ENCODE measurements at regions not wholly inside any gene's neighbourhood (a gene's known extent, or its start where the extent isn't known, plus 50 kb on each side); places are given as distances from the start of the nearest gene placed in this dataset.

DNA sequence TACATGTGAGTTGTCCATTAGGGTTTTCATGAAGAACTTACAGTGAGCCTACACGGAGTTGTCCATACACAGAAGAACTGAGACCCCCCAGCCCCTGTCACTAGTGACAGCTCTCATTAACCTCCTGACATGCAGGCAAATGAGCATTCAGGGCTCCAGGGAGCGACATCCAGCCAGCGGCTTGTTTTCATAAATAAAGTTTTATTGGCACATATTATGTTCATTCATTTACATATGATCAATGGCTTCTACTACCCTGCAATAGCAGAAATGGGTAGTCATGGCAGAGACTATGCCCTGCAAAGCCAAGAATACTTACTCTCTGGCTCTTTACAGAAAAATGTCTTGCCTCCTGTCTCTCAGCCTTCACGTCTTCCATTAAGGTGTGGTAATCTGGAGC lies 553.5 kb downstream of the EDEM1 start:
- H3K27ac ChIP-seq, result no peak overlapping the region
- TF ChIP-seq EP300 (IDR thresholded peaks at IDR 0.05), result no peak
- TF ChIP-seq, protein P1, sequence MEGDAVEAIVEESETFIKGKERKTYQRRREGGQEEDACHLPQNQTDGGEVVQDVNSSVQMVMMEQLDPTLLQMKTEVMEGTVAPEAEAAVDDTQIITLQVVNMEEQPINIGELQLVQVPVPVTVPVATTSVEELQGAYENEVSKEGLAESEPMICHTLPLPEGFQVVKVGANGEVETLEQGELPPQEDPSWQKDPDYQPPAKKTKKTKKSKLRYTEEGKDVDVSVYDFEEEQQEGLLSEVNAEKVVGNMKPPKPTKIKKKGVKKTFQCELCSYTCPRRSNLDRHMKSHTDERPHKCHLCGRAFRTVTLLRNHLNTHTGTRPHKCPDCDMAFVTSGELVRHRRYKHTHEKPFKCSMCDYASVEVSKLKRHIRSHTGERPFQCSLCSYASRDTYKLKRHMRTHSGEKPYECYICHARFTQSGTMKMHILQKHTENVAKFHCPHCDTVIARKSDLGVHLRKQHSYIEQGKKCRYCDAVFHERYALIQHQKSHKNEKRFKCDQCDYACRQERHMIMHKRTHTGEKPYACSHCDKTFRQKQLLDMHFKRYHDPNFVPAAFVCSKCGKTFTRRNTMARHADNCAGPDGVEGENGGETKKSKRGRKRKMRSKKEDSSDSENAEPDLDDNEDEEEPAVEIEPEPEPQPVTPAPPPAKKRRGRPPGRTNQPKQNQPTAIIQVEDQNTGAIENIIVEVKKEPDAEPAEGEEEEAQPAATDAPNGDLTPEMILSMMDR (IDR thresholded peaks at IDR 0.05), result no peak
- H3K27me3 ChIP-seq, result no peaks in the 10 kb centered on the region
- no peaks in the 10 kb centered on the region for H3K9me3 ChIP-seq
- no peaks in the 10 kb centered on the region for H3K36me3 ChIP-seq
- DNase-seq, result no peak
- H3K4me3 ChIP-seq, result no peak overlapping the region
- intact Hi-C loops (cut with DNase I), result no loop called here
- H3K4me1 ChIP-seq (ENCODE audit: insufficient read depth), result peaks cover 1% of the 10 kb centered on the region
- WGBS, 3 donors, result 92 to 96% (median 93%) methylated on average over 4 of the region's 4 CpGs

DNA sequence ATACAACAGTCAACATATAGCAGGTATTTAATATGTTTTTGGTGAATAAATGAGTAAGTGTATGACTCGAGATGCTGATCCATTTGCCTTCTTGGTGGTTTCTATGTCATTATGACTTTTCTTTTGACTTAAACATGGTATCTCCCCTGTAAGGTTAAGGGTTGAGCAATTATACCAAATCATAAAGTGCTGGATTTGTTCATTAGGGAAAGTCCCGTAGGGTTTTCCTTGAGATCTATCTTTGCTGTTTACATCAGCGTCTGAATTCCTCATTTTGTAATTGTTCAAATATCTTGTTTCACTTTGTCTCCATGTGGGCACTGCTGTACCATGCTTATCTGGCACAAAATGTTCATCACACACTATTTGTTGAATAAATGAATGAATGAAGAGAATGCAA lies 562.6 kb downstream of the EDEM1 start:
- Histone ChIP-seq H3K27me3 (no peaks in the 10 kb centered on the region), H3K9me3 (no peaks in the 10 kb centered on the region), H3K36me3 (no peaks in the 10 kb centered on the region), H3K4me1 (ENCODE audit: insufficient read depth) (no peaks in the 10 kb centered on the region), H3K4me3 (no peak overlapping the region), H3K27ac (no peak overlapping the region)
- intact Hi-C loops (cut with DNase I), result no loop called here
- DNase-seq, result no peak
- TF ChIP-seq POLR2A (IDR thresholded peaks at IDR 0.05) (no peak), EP300 (IDR thresholded peaks at IDR 0.05) (no peak)
- TF ChIP-seq, protein P1 (IDR thresholded peaks at IDR 0.05), result no peak
- WGBS, 3 donors, result 83 to 86% (median 84%) methylated on average over 3 of the region's 3 CpGs

DNA sequence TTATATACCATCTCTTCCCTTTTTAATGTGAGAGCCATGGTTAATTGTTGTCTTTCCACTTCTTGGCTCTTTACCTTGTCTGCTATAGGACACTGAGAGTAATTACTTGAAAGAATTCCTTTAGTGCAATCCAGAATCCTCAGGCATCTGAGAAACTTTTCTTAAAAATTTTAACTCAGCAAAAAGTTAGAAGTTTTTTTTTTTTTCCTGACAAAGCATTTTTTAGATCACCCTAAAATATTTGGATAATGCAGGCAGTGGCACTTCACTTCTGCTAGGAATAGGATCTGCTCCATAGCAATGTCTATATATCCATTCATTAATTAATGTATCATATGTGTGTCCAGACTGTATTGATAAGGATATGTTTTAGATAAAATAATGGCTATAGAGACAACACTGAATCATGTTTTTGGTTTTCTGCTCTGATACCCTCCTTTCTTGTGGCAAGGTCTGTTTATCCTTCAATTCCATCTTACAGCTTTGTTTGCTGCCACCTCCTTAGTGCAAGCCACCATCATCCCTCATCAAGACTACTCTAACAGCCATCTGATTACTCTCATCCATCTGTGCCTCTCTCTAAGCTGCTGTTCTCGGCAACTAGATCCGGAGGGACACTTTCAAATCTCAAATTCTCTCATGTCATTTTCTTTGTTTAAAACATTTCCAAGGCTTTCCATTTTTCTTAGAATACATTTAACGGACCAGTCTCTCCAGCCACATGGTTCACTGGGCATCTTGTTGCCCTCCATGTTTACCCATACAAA lies 563.5 kb downstream of the EDEM1 start:
- Histone ChIP-seq H3K4me3 (no peak overlapping the region), H3K27ac (no peak overlapping the region), H3K36me3 (no peaks in the 10 kb centered on the region), H3K9me3 (no peaks in the 10 kb centered on the region), H3K4me1 (ENCODE audit: insufficient read depth) (no peaks in the 10 kb centered on the region), H3K27me3 (no peaks in the 10 kb centered on the region)
- intact Hi-C loops (cut with DNase I), result no loop called here
- TF ChIP-seq EP300 (IDR thresholded peaks at IDR 0.05) (no peak), POLR2A (IDR thresholded peaks at IDR 0.05) (no peak)
- TF ChIP-seq, protein P1 (IDR thresholded peaks at IDR 0.05), result no peak
- WGBS, 3 donors, result 94 to 98% (median 95%) methylated on average over 3 of the region's 3 CpGs
- no peak for DNase-seq

DNA sequence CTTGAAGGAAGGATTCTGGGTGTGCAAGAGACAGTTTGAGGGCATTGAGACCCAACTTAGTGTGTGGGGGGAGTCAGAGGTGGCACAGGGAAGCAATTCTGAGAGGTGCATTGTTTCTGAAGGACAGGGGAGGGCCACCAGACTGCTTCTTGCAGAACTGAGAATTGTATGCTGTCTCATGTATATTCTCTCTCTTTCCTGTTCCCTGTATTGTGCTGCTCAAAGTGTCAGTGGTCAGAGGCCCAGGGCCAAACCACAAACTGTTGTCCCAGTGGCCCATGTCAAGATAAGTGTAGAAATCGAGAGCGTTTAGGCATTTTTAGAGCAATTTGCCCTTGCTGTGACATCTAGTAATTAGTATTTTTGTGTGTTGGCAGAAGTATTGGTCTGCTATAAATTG lies 567.1 kb downstream of the EDEM1 start:
- H3K27me3 ChIP-seq, result no peaks in the 10 kb centered on the region
- no peak overlapping the region for H3K4me3 ChIP-seq
- no peaks in the 10 kb centered on the region for H3K36me3 ChIP-seq
- WGBS, 3 donors, result 6 to 9% (median 7%) methylated on average over 2 of the region's 2 CpGs
- H3K4me1 ChIP-seq (ENCODE audit: insufficient read depth), result no peaks in the 10 kb centered on the region
- DNase-seq, result peak in 1 of 5 donors; percentile 45
- no peak overlapping the region for H3K27ac ChIP-seq
- intact Hi-C loops (cut with DNase I), result no loop called here
- H3K9me3 ChIP-seq, result no peaks in the 10 kb centered on the region
- no peak for TF ChIP-seq POLR2A (IDR thresholded peaks at IDR 0.05)
- TF ChIP-seq, protein P1 (IDR thresholded peaks at IDR 0.05), result no peak
- TF ChIP-seq EP300 (IDR thresholded peaks at IDR 0.05), result no peak
